Stimulated activated naive CD8-positive, alpha-beta T cell treated with anti-CD3 and anti-CD28 coated beads, Interleukin-15, Interleukin-2, amounts not matched to agents 100 U/mL and 50 U/mL, for 24 hours (primary cell): ENCODE measurements at regions not wholly inside any gene's neighbourhood (a gene's known extent, or its start where the extent isn't known, plus 50 kb on each side); places are given as distances from the start of the nearest gene placed in this dataset.
"Not testable (repeated sequence)": the region's sequence is repeated elsewhere in the genome, so short reads cannot be mapped to it uniquely, and the experiment has no call there.

Experiments
- ATAC-seq: fragments of 150-1000 bp; cut with Tn5 transposase; one replicate; pipeline ENCODE4 v1.10.0; 2021
- DNase-seq: peaks from one replicate; pipeline ENCODE4 v3.0.0; 2021

DNA sequence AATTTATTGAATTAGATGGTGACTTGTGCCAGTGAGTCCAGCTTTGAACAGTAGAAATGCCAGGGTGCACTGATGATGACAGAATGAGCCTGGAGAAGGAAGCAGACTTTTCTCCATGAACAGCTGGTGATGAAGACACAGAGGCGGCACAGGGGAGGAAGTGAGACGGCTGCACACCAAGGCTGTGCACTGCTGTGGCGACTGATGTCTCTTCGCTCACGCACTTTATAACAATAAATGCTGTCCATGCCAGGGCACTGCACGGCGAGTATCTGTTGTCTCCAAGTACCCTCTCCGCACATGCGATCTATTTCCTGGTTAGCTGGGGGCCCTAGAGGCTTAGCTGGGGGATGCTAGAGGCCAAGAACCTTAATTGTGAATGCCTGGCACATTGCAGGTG lies 175.2 kb downstream of the TMEM200C start:
- ATAC-seq: no peak
- no peak for DNase-seq

DNA sequence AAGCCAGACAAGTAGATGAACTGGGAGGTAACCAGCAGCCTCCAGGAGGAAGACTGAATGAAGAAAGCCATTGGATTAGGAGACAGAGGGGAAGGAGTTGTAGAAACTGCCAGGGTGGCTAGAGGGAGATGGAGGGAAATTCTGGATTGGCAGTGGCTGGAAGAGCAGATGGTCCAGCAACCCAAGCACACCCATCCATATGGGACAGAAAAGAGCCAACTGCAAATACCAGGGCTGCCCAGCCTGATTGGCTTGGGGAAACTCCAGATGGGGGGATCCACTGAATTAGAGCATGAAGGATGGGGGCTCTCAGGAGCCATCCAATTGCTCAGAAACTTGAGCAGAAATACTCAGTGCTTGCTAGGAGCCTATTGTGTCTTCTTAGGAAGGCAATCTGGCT lies 173.5 kb upstream of the EPB41L3 start:
- DNase-seq: no peak

DNA sequence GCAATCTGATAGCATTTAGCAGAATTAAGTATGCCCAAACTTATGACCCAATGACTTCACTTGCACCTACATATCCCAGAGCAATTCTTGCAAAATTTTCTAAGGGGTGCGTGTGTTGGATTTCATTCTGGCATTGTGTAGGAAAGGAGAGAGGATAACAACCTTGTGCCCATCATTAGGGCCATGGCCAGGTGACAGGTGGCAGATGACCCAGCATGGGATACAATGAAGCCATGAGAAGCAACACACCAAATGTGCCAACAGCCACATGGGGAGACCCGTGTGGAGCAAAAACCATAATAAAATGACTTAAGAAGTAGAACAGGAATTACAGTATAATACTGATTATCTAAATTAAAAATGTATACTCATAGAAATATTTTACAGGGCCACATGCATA lies 166.9 kb upstream of the EPB41L3 start:
- no peak for ATAC-seq
- DNase-seq: no peak

More for the DNA sequence above, 173.5 kb upstream of the EPB41L3 start:
- ATAC-seq: no peak

DNA sequence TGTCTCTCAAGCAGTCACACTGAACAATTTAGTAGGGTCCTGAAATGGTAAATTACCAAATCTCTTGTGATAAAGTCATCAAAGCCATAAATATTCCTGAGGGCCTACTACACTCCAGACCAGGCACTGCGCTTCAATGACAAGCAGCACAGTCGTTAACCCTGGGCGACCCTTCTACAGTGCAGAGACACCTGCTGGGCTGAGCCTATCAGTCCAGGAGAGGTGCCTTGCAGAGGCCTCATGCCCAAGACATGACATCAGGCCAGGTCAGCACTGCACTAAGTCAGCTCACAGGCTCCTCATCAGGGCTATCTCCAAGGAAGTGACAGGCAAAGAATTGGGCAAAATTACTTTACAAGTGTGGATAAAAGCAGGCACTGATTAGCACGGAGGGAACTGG lies 166.4 kb upstream of the EPB41L3 start:
- DNase-seq: no peak

DNA sequence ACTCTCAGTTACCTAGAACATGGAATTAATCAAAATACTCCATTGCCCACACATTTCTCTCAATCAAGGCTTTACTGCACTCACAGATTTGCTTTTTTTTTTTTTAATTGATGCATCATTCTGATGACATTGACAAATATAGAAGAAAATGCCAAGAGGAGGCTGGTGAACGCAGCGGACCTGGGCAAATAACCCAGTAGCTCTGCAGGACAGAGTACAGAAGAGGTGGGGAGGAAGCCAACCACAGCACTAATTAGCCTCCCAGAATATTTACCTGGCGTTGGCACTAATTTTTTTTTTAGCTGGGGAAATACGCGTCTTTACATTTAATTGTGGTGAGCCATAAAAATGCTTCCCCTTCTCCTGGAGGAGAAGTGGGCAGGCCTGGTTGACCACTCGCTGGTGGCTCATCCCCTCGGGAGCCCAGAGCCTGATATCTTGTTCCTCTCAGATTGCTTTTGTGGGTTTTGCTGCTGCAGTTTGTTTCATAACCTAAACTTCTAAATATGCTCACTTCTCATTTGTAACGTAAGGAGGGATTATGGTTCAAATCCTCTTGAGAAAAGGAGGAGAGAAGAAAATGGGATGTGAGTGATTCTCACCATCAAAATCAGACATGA lies 165.8 kb upstream of the EPB41L3 start:
- ATAC-seq (no peak), DNase-seq (no peak)

More for the DNA sequence above, 166.4 kb upstream of the EPB41L3 start:
- ATAC-seq: peak; percentile 9

DNA sequence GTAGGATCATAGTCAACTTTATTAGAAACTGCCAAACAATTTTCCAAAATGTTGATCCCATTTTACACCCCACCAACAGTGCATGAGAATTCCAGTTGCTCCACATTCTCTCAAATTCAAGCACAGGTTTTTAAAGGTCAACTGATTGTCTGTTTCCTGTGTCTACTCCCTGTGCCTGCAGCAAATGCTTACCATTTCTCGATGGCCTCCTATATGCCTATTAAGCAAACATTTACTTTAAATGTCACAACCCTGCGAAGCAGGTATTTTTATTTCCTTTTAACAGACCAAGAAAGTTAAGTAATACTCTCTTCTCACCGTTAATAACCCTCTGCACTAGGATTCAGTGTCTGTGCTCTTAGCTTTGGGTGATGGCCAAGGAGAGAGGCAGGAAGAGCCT lies 163.8 kb upstream of the EPB41L3 start:
- ATAC-seq (no peak), DNase-seq (no peak)

DNA sequence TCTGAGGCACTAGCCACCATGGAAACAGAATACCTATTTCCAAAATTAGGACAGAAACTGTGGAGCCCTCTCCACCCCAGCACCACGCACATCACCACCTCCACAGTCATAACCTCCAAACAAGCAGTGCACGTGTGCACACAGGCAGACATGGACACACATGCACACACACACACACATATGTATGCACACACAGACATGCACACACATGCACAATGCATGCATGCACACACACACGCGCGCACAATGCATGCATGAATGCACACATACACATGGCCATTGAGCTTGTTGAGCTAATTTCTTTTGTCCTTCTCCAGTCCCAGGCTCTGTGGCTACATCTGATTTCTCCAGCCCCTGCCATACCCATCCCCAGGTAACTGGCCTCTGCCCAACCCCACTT lies 161.6 kb upstream of the EPB41L3 start:
- DNase-seq: no peak
- no peak for ATAC-seq

DNA sequence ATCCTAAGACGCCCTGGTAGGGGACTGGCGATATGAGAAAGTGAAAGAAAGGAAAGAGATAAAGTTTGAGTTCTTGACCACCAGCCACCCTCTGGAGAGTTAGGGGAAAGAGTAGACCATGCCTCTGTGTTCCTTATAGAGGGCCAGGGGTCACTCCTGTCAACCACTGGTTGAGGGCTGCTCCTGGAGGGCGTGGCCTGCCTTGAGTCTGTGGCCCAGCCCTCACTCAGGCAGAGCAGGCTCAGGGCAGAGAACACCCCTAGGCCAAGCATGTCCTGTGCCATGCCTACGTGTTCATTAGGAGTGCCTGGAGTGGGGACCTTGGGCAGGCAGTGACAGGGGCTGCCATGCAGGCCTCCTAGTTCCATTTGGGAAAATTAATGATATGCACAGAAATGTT lies 161.1 kb upstream of the EPB41L3 start:
- ATAC-seq: no peak

DNA sequence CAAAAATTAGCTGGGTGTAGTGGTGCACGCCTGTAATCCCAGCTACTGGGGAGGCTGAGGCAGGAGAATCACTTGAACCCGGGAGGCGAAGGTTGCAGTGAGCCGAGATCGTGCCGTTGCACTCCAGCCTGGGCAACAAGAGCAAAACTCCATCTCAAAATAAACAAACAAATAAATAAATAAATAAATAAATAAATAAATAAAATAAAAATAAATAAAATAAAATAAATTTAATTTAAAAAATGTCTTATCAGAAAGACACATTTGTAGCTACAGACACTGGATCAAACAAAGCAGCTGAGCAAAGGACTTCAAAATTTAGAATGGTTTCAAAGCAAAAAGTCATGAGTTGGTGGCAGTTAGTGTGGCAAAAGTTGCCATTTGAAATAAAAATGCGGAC lies 158.2 kb upstream of the EPB41L3 start:
- not testable (repeated sequence) for ATAC-seq, DNase-seq

More for the DNA sequence above, 161.1 kb upstream of the EPB41L3 start:
- no peak for DNase-seq

DNA sequence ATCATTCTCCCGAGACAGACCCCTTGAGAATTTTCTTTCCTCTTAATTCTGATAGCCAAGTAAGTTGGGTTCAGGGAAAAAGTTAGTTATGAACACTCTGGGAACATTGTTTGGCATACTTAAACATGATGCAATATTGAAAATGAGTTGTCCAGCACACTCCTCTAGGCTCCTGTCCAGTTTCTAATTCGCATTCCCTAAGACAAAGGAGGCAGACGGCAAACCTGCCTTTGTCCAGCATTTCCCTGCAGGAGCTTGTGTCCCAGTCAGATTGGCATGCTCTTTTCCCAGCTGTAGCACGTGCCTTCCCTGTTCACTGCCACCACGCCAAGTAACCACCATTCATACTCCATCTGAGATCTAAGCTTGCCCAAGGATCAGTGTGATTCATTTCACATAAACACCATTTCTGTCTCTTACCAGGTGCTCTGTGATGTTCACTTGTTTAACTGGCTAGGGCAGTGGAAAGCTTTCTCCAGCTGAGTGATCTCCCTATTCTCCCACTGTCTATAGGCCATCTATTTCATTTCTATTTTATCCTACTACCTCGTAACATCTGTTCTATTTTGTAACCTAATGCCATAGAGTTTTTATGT lies 150.0 kb upstream of the EPB41L3 start:
- no peak for ATAC-seq

DNA sequence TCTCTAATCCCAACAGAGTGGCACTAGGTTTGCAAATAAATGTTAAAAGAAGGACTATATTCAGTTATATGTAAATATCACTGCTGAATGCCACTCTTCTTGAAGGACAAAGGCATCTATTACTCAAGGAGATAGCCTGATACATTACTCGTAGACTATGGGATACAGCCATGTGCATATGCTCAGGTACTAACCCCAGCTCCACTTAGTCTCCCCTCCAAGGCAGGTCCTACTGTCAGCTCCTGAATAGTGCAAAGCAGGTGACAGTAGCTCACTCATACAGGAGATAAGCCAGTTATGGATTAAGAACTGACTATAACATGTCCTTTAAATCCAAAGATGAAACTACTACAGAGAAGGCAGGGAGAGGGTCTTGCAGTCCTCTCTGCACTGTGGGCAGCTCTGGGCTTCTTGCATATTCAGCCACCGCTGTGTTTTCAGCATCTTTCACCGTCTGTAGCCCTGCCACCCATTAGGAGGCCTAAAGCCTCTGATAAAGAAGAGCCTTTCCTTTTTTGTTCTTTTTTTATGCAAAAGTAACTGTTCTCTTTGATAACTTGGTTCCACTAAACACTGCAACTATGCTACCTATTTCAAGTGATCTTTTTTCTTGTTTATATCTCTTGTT lies 135.1 kb upstream of the EPB41L3 start:
- ATAC-seq (no peak), DNase-seq (no peak)

More for the DNA sequence above, 150.0 kb upstream of the EPB41L3 start:
- DNase-seq: no peak

DNA sequence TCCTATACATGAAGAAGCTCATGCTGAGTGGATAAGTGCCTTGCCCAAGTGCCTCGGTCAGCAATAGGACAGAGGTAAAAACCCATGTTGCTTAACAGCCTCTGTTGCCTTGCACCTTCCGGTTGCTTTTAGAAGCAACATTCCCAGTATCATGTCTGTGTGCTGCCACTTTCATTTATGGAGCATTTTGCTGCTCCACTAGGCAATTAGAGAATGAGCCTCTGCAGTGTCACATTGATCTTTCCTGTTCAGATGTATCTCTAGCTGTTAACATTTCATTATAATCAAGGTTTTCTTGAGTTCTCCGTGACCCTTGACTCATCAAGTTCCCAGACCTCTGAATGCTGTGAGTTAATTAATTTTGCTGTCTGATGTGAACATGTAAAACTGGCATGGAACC lies 134.5 kb upstream of the EPB41L3 start:
- no peak for DNase-seq
- no peak for ATAC-seq

DNA sequence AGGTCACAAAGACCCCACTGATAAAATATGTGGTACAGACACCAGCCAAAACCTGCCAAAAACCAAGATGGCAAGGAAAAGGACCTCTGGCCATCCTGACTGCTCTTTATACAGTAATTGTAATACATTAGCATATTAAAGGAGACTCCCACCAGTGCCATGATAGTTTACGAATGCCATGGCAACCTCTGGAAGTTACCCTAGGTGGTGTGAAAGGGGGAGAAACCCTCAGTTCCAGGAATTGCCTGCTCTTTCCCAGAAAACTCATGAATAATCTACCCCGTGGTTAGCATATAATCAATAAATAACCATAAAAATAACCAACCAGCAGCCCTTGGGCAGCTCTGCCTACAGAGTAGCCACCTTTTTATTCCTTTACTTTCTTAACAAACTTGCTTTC lies 129.8 kb upstream of the EPB41L3 start:
- DNase-seq: no peak
- ATAC-seq: no peak

DNA sequence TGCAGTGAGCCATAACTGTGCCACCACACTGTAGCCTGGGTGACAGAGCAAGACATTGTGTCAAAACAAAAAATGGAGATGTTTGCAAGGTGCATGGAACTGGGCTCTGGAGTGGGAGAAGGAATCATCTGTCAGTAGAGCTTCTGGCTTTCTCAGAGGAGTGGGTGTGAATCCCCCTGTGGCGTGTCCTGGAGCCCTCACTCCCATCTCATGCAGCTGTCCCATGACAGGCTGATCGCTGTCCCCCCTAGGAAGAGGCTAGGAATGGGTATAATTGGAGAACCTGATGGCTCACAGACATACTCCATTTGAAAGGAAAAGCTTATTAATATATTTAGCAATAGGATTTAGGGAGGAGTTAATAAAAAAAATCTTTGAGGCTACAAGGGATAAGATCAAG lies 125.8 kb upstream of the EPB41L3 start:
- ATAC-seq: no peak

DNA sequence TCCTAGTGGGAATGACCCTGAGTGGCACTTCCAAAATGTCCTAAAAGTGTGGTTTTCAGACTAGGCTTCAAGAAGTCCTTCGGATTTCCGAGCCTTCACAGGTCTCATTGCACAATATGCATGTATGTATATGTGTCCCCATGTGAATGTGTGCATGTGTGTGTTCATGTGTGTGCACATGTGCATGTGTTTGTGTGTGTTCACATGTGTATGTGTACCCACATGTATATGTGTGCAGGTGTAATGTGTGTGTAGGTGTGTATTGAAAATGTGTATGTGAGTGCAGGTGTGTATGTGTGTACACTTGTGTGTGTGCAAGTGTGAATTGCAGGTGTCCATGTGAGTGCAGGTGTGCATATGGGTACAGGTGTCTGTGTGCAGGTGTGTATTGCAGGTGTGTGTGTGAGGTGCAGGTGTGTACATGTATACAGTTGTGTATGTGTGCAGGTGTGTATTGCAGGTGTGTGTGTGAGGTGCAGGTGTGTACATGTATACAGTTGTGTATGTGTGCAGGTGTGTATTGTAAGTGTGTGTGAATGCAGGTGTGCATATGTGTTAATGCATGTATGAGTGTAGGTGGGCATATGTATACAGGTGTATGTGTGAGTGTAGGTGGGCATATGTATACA lies 124.4 kb upstream of the EPB41L3 start:
- ATAC-seq: no peak
- DNase-seq: no peak

More for the DNA sequence above, 125.8 kb upstream of the EPB41L3 start:
- no peak for DNase-seq

DNA sequence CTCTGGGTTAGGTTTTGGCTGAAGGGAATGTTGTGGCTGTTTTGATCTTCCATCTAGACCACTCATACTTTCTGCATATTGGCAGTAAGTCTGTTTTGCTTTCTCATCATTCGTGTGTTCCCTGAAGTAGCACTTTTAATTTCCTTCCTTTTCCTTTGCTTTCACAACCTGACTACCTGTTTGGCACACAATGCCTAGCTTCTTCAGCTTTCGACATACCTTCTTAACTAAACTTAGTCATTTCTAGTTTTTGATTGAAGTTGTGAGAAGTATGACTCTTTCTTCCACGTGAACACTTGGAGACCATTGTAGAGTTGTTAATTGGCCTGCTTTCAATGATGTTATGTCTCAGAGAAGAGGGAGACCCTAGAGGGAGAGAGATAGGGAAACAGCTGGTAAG lies 123.6 kb upstream of the EPB41L3 start:
- ATAC-seq (no peak), DNase-seq (no peak)

DNA sequence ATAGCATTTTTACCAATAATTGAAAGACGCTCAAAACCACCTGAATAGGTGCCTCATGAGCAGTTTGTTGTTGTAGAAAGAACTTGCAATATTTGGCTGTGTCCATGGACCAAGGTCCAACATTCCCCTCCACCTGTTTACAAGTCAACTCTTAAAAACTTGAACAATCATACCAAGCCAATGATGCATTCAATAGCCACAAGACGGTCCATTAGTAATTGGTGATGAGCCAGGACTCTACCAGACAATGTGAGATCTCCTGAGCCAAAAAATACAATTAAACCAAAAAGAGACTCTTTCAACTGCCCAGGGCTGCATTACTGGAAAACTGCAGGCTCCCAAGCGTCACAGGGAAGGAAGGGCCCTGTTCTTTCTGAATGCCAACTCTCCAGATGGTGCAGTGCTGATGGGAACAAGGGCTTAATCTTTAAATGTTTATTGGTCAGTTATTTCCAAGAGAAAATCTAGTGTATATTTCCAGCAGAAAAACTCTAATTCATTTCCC lies 118.8 kb upstream of the EPB41L3 start:
- no peak for ATAC-seq
- no peak for DNase-seq

DNA sequence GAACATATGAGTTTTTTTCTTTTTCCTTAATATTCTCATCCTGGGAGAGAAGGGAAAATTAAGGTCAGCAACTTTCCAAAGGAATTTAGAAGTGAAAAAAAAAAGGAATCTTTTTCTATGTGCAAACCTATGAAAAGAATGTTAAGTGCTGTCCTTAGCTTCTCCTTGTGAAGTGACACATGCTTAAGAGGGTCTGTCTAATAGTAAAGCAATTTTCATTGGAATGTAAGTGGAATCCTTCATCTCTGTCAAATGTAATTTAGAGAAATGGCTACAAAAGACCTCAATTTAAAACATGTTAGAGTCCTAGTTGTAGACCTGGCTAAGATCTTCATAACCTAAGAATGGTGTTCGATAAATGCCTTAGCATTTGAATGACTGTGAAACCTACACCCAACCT lies 117.4 kb upstream of the EPB41L3 start:
- DNase-seq: no peak

DNA sequence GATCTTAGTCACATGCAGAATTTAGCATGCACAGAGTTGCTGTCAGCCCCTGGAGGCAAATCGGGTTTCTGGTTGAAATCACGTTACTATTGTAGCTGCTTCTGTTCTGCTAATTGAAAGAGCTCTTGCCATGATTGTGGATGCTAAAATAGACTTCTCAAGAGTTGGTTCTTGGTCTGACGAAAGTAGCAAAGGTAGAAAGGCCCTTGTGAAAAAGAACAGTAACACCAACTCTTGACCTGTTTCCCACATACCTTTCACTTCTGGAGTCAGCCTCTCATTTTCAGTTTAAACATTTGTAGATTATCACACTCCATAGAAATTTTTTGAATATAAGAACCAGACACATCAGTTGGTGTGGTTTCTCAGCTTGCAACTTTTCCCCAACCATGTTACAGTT lies 110.0 kb upstream of the EPB41L3 start:
- DNase-seq (no peak), ATAC-seq (no peak)

More for the DNA sequence above, 117.4 kb upstream of the EPB41L3 start:
- no peak for ATAC-seq

DNA sequence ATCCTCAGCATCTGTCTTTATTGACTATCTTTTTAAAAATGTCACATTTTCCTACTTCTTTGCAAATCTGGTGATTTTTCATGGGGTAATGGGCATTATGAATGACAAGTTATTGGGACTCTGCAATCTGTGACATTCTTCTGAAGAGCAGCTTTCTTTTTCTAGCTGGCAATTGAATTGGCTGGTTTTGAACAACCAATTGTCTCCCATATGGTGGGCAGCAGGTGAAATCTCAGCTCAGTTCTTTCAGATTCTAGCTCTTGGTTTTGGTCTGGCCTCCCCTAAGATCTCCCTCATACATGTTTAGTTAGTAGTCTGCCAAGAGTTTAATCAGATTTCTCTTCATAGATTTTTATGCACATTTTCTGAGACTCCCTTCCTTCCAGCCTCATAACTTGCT lies 107.9 kb upstream of the EPB41L3 start:
- DNase-seq: no peak

DNA sequence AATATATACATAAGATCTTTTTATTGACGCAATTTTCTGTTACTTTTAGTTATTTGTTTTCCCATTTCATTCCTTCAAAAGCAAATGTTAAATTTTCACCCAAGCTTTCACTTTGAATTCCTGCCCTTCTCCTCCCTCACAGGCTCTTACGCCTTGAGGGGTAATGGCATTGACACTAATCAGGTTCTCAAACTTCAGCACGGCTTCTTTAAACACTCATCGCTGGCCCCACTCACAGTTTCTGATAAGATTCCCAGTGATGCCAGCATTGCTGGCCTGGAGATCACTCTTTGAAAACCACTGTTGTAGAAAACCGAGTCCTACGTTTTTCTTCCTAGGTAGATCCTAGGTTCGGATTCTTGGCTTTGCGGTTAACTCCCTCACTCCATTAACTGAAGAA lies 105.6 kb upstream of the EPB41L3 start:
- no peak for DNase-seq
- ATAC-seq: no peak

More for the DNA sequence above, 107.9 kb upstream of the EPB41L3 start:
- ATAC-seq: no peak

DNA sequence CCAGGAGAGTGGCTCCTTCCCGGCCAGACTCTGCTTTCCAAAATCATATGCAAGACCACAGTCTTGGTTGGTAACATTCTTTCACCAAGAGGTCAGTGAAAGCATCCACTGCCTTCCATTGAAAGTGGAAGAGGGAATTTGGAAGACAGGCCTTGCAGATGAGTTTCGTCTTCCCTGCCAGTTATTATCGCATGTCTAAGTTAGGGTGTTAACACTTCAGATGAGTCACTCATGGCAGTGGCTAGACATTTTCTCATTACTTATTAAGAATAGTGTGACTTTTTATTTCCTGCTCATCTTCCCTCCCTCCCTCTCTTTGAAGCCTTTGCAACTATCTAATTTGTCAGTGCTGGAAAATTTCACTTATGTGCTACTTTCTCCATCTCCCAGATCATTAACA lies 102.9 kb upstream of the EPB41L3 start:
- ATAC-seq: no peak
- DNase-seq: no peak

DNA sequence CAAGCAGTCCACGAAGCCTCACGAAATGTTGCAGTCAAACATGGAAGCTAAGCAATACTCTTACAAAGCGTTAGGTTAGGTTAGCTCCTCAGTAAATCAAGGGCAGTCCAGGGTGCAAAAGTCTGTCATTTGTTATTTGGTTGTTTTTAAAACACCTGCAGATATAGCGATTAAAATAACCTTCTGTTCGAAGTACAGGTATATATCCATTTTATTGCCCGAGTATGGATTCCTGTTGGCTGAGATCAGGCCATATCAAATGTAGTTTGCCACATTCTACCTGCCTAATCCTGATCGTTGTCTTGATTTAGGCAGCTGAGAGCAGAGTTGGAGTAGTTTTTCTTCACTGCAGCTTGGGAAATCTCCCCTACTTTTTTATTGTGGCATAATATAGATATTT lies 99.5 kb upstream of the EPB41L3 start:
- no peak for ATAC-seq
- DNase-seq: no peak
